OCI-LY1 (cell line): ENCODE measurements at regions not wholly inside any gene's neighbourhood (a gene's known extent, or its start where the extent isn't known, plus 50 kb on each side); places are given as distances from the start of the nearest gene placed in this dataset.

Source experiments
- EZH2 ChIP-seq: fragments of 200-600 bp; sonication (generic), shearing (Covaris generic); IDR thresholded peaks from 2 replicates; pipeline ENCODE4 v1.8.0; 2017; ENCODE audit warnings: borderline replicate concordance, mixed run types, mild to moderate bottlenecking, antibody characterized with exemption, low read length, moderate library complexity, mixed read lengths
- TF ChIP-seq, protein P1 (sequence below): fragments of 200-600 bp; sonication (generic), shearing (Covaris generic); IDR thresholded peaks from 2 replicates; pipeline ENCODE4 v1.5.1; 2017; ENCODE audit warnings: mild to moderate bottlenecking, antibody characterized with exemption, low read length, moderate library complexity, mixed read lengths

DNA sequence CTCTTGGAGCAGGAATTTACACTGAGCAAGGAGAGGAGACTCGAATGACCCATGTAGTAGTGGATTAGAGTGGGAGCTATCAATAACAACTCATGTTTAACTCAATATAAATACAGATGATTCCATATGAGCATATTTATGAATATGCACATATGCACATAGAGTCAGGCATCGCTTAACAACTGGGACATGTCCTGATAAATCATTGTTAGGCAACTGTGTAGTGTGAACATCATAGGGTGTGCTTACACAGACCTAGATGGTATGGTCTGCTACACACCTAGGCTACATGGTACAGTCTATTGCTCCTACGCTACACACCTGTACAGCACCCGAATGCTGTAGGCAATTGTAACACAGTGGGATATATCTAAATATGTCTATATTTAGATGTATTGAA, 75.9 kb upstream of the RALGAPA2 start:
- TF ChIP-seq EZH2 = no peak
- TF ChIP-seq, protein P1, sequence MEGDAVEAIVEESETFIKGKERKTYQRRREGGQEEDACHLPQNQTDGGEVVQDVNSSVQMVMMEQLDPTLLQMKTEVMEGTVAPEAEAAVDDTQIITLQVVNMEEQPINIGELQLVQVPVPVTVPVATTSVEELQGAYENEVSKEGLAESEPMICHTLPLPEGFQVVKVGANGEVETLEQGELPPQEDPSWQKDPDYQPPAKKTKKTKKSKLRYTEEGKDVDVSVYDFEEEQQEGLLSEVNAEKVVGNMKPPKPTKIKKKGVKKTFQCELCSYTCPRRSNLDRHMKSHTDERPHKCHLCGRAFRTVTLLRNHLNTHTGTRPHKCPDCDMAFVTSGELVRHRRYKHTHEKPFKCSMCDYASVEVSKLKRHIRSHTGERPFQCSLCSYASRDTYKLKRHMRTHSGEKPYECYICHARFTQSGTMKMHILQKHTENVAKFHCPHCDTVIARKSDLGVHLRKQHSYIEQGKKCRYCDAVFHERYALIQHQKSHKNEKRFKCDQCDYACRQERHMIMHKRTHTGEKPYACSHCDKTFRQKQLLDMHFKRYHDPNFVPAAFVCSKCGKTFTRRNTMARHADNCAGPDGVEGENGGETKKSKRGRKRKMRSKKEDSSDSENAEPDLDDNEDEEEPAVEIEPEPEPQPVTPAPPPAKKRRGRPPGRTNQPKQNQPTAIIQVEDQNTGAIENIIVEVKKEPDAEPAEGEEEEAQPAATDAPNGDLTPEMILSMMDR = no peak
